ENCODE measurements at regions not wholly inside any gene's neighbourhood (a gene's known extent, or its start where the extent isn't known, plus 50 kb on each side); places are given as distances from the start of the nearest gene placed in this dataset.

DNA sequence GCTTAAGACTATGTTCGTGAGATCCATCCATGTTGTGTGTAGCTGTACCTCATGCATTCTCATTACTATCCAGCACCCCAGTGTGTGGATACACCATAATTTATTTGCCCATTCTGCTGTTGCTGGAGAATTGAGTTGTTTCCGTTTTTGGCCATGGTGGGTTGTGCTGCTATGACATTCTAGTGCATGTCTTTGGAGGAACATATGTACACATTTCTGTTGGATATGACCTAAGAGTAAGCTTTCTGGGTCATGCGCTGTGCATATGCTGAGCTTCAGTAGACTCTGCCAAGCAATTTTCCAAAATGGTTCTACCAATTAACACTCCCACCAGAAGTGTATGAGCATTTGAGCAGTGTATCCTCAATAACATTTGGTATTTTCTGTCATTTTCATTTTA lies 316.6 kb downstream of the MIAT start:
- Histone ChIP-seq H3K27me3 (no peaks in the 10 kb centered on the region), H3K36me3 (no peaks in the 10 kb centered on the region), H3K27ac (no peak overlapping the region), H3K4me1 (no peaks in the 10 kb centered on the region), H3K4me3 (no peak overlapping the region), H3K9me3 (no peaks in the 10 kb centered on the region)
- DNase-seq, result no peak
- intact Hi-C loops (cut with DNase I), result no loop called here
- no peak for ATAC-seq
- TF ChIP-seq, protein P1, sequence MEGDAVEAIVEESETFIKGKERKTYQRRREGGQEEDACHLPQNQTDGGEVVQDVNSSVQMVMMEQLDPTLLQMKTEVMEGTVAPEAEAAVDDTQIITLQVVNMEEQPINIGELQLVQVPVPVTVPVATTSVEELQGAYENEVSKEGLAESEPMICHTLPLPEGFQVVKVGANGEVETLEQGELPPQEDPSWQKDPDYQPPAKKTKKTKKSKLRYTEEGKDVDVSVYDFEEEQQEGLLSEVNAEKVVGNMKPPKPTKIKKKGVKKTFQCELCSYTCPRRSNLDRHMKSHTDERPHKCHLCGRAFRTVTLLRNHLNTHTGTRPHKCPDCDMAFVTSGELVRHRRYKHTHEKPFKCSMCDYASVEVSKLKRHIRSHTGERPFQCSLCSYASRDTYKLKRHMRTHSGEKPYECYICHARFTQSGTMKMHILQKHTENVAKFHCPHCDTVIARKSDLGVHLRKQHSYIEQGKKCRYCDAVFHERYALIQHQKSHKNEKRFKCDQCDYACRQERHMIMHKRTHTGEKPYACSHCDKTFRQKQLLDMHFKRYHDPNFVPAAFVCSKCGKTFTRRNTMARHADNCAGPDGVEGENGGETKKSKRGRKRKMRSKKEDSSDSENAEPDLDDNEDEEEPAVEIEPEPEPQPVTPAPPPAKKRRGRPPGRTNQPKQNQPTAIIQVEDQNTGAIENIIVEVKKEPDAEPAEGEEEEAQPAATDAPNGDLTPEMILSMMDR (IDR thresholded peaks at IDR 0.05), result no peak

DNA sequence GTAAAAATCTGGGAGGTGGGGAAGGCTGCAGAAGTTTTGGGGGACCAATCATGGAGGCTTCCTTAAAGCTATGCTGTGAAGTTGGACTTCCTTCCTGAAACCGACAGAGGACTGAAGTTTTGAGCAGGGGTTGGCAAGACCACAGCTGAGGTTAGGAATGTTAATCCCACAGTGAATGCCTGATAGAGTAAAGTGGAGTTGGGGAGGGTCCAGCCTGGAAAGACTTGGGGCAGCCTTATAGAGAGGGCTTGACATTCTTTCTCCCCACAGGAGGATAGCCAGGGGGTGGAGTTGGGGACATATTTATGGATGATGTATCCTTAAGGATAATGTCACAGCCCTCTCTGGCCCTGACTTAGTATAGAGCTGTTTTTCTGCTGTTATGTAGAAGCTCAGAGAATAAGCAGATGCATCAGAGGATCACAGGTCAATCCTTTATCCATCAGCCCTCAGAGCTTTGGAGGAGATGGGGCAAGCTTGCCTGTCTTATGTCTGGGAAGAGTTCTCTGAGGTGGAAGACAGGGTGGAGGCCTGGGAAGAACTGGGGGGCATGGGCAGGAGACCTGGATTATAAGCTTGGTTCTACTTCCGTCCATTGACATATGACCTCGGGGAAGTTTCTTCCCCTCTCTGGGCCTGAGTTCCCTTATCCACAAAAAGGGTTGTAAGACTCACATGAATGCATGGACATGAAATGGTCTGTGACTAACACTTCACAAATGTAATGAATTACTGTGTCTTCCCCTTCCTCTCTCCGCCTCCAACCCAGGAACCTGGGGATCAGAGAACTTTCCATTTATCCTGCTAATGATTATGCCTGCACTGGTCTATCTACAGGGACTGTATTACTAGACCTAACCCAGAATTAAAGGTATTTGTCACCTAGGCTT lies 317.8 kb downstream of the MIAT start:
- TF ChIP-seq, protein P1 (IDR thresholded peaks at IDR 0.05), result no peak
- intact Hi-C loops (cut with DNase I), result no loop called here
- no peak overlapping the region for H3K27ac ChIP-seq
- H3K27me3 ChIP-seq, result no peaks in the 10 kb centered on the region
- no peak overlapping the region for H3K4me3 ChIP-seq
- no peak for ATAC-seq
- no peaks in the 10 kb centered on the region for H3K9me3 ChIP-seq
- no peak for DNase-seq
- H3K4me1 ChIP-seq, result no peaks in the 10 kb centered on the region
- H3K36me3 ChIP-seq, result no peaks in the 10 kb centered on the region

DNA sequence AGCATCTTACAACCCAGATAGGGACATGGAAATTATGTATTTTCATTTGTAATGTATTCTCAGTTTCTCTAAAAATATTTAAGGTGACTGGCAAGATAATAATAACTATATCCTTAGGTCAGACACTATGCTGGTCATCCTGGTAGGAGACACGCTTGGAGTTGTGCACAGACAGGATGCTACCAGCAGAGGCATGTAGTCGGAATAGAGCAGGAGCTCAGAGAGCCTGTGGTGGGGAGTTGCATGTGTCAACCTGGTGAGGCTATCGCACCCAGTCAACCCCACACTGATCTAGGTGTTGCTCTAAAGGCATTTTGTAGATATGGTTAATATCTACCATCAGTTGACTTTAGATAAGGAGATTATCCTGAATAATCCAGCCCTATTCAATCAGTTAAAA lies 318.5 kb downstream of the MIAT start:
- Histone ChIP-seq H3K27ac (no peak overlapping the region), H3K9me3 (no peaks in the 10 kb centered on the region), H3K4me1 (no peaks in the 10 kb centered on the region), H3K4me3 (no peak overlapping the region), H3K27me3 (no peaks in the 10 kb centered on the region), H3K36me3 (no peaks in the 10 kb centered on the region)
- intact Hi-C loops (cut with DNase I), result no loop called here
- DNase-seq (no peak), ATAC-seq (no peak)
- TF ChIP-seq, protein P1 (IDR thresholded peaks at IDR 0.05), result no peak

DNA sequence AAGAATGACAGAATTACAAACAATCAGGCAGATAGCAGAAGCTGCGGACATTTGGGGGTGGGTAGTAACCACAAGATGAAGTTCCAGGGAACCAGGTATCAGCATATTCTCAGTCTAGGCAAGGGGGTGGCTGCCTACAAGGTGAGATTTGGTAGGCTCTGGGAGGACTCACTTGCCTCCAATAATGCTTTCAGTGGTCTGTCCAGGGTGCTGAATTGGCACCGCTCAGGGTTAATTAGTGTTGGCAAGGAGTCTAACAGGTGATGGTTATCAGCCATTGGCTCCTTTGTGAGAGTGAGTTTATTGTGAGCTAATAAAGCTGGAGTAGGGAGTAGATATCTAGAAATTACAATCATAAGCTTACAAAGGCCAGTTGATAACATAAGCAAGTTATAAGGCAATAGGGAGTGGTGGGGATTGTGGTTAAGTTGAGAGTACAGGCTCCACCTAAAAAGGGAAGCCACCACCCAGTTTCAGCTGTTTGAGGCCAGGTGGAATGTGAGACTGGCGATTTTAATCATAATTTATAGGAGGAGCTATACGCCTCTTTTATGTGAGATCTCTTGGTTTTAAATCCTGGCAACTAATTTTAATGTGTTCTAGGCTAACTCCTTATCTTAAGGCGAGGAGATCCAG lies 320.5 kb downstream of the MIAT start:
- TF ChIP-seq, protein P1 (IDR thresholded peaks at IDR 0.05), result no peak
- Histone ChIP-seq H3K36me3 (no peaks in the 10 kb centered on the region), H3K9me3 (no peaks in the 10 kb centered on the region), H3K4me1 (no peaks in the 10 kb centered on the region), H3K27me3 (no peaks in the 10 kb centered on the region), H3K4me3 (no peak overlapping the region), H3K27ac (no peak overlapping the region)
- ATAC-seq (no peak), DNase-seq (no peak)
- intact Hi-C loops (cut with DNase I), result no loop called here

DNA sequence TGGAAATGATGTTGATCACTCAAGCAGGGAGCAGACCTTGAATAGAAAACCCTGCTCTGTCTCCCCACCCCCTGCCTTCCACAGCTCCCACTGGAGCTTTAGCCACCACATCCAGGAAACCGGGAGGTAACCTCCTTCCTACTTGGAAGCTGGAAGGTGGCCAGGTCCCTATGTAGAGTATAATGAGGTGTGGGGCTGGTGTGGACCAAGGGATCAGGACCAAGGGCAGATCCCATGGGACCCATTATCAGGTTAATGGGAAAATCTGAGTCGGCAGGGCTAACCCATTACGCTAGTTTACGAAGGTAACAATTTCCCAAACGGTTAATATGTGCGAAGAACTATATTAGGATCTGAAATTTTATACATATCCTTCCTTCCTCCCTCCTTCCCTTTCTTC lies 321.9 kb downstream of the MIAT start:
- H3K27me3 ChIP-seq, result no peaks in the 10 kb centered on the region
- intact Hi-C loops (cut with DNase I), result no loop called here
- ATAC-seq (no peak), DNase-seq (no peak)
- no peaks in the 10 kb centered on the region for H3K9me3 ChIP-seq
- TF ChIP-seq, protein P1 (IDR thresholded peaks at IDR 0.05), result no peak
- H3K27ac ChIP-seq, result no peak overlapping the region
- H3K4me1 ChIP-seq, result no peaks in the 10 kb centered on the region
- no peak overlapping the region for H3K4me3 ChIP-seq
- H3K36me3 ChIP-seq, result no peaks in the 10 kb centered on the region
